Gastroesophageal sphincter (tissue), 3 donors: ENCODE measurements at regions not wholly inside any gene's neighbourhood (a gene's known extent, or its start where the extent isn't known, plus 50 kb on each side); places are given as distances from the start of the nearest gene placed in this dataset.

Experiments
- POLR2A ChIP-seq, 2 donors: fragments of 450-650 bp; IDR thresholded peaks; one replicate each; pipeline ENCODE4 v1.6.1; 2017; ENCODE audit warnings: antibody characterized with exemption in 2 of 2, mild to moderate bottlenecking in 2 of 2, moderate library complexity in 1 of 2
- TF ChIP-seq, protein P1 (sequence below), 4 experiments: fragments of 200-600 bp in 2 of 4; fragments of 450-650 bp in 2 of 4; sonication (generic) in 1 of 4; IDR thresholded peaks; one replicate each; pipeline ENCODE4 v1.5.1; 2017 to 2019; ENCODE audit warnings: antibody characterized with exemption in 4 of 4, mild to moderate bottlenecking in 2 of 4, moderate library complexity in 2 of 4

DNA sequence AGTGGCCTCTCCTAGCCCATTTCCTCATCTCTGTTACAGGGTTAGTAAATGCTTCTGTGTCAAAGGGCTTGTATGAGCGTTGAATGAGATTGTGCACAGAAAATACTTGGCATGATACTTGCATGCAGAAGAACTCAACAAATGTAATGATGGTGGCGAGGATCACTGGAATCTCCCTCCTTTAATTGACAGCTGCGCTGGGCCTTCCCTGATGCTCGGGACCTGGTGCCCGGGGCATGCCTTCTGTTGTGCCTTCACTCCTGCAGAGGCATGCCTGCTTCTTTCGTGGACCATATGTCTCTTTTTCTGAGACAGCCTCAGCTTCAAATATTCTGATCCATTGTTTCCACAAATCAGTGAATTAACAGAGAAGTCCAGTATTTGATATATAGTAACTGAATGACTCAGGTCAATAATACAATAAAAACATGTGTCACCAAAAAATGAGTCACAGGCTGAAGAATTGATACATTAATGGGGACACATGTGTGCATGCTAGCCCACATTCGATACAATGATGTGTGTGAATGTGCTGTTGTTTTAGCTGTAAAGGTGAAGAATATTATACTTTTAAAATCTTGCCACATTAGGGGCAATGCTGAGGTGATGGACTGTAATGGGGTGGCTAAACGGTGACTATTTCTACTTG is 243.3 kb upstream of the TBL1XR1 start:
- TF ChIP-seq, protein P1, sequence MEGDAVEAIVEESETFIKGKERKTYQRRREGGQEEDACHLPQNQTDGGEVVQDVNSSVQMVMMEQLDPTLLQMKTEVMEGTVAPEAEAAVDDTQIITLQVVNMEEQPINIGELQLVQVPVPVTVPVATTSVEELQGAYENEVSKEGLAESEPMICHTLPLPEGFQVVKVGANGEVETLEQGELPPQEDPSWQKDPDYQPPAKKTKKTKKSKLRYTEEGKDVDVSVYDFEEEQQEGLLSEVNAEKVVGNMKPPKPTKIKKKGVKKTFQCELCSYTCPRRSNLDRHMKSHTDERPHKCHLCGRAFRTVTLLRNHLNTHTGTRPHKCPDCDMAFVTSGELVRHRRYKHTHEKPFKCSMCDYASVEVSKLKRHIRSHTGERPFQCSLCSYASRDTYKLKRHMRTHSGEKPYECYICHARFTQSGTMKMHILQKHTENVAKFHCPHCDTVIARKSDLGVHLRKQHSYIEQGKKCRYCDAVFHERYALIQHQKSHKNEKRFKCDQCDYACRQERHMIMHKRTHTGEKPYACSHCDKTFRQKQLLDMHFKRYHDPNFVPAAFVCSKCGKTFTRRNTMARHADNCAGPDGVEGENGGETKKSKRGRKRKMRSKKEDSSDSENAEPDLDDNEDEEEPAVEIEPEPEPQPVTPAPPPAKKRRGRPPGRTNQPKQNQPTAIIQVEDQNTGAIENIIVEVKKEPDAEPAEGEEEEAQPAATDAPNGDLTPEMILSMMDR (IDR thresholded peaks at IDR 0.05) = no peak
- no peak for TF ChIP-seq POLR2A (IDR thresholded peaks at IDR 0.05)
